ENCODE measurements at regions not wholly inside any gene's neighbourhood (a gene's known extent, or its start where the extent isn't known, plus 50 kb on each side); places are given as distances from the start of the nearest gene placed in this dataset.
A peak's percentile ranks its signal among the peaks of the same experiment; 100 is the strongest.

DNA sequence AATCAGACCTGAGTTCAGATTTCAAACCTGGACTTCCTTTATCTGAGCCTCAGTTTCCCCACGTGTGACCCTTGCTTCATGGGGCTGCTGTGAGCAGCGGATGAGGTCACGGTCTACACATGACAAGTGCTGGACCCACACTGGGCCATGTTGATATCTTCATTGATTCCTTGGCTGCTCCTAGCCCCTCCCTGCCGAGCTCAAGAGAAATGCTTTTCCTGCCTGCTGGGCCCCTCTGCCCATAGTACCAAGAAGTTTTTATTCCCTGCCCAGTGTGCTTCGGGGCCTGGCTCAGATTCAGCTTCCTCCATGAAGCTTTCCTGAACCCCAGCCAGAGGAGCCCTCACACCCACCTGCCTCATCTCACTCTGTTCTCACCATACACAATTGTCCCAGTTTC lies 181.6 kb downstream of the PTPRU start:
- no peak overlapping the region for H3K4me3 ChIP-seq (ENCODE audit: insufficient read depth, low read depth, low read length)
- H3K9me3 ChIP-seq (ENCODE audit: insufficient read depth, low read depth, low read length), result no peaks in the 10 kb centered on the region
- H3K4me1 Mint-ChIP-seq (ENCODE audit: low read depth, unreplicated experiment), result no peaks in the 10 kb centered on the region
- no peak overlapping the region for H3K4me3 Mint-ChIP-seq (ENCODE audit: unreplicated experiment)
- H4K20me1 ChIP-seq (ENCODE audit: insufficient read depth, low read length), result no peaks in the 10 kb centered on the region
- peaks cover 48% of the 10 kb centered on the region for H3K27me3 Mint-ChIP-seq (ENCODE audit: low read depth, unreplicated experiment)
- DNase-seq (ENCODE audit: low read depth) (no peak), FAIRE-seq (no peak)
- H3K27me3 ChIP-seq (ENCODE audit: insufficient read depth, low read length), result peaks cover 2% of the 10 kb centered on the region
- H3K4me1 ChIP-seq (ENCODE audit: insufficient read depth, low read length), result no peaks in the 10 kb centered on the region
- TF ChIP-seq, protein P1, sequence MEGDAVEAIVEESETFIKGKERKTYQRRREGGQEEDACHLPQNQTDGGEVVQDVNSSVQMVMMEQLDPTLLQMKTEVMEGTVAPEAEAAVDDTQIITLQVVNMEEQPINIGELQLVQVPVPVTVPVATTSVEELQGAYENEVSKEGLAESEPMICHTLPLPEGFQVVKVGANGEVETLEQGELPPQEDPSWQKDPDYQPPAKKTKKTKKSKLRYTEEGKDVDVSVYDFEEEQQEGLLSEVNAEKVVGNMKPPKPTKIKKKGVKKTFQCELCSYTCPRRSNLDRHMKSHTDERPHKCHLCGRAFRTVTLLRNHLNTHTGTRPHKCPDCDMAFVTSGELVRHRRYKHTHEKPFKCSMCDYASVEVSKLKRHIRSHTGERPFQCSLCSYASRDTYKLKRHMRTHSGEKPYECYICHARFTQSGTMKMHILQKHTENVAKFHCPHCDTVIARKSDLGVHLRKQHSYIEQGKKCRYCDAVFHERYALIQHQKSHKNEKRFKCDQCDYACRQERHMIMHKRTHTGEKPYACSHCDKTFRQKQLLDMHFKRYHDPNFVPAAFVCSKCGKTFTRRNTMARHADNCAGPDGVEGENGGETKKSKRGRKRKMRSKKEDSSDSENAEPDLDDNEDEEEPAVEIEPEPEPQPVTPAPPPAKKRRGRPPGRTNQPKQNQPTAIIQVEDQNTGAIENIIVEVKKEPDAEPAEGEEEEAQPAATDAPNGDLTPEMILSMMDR (IDR thresholded peaks at IDR 0.05; ENCODE audit: insufficient read depth, low read depth, low read length), result no peak
- no peak for TF ChIP-seq EZH2 (IDR thresholded peaks at IDR 0.05; ENCODE audit: insufficient read depth, low read length)
- no peak overlapping the region for H3K9ac ChIP-seq (ENCODE audit: low read length)
- H3K27ac ChIP-seq (ENCODE audit: low read depth, low read length), result no peak overlapping the region
- H3K9me3 Mint-ChIP-seq (ENCODE audit: unreplicated experiment), result peaks cover 3% of the 10 kb centered on the region
- H2AFZ ChIP-seq (ENCODE audit: low read depth, low read length), result no peak overlapping the region
- no peak overlapping the region for H3K27ac Mint-ChIP-seq (ENCODE audit: unreplicated experiment)
- H3K4me2 ChIP-seq (ENCODE audit: low read length), result no peak overlapping the region
- no peaks in the 10 kb centered on the region for H3K79me2 ChIP-seq (ENCODE audit: insufficient read depth, low read length)
- no peaks in the 10 kb centered on the region for H3K36me3 Mint-ChIP-seq (ENCODE audit: low read depth, unreplicated experiment)
- H3K36me3 ChIP-seq (ENCODE audit: insufficient read depth, low read length), result no peaks in the 10 kb centered on the region

DNA sequence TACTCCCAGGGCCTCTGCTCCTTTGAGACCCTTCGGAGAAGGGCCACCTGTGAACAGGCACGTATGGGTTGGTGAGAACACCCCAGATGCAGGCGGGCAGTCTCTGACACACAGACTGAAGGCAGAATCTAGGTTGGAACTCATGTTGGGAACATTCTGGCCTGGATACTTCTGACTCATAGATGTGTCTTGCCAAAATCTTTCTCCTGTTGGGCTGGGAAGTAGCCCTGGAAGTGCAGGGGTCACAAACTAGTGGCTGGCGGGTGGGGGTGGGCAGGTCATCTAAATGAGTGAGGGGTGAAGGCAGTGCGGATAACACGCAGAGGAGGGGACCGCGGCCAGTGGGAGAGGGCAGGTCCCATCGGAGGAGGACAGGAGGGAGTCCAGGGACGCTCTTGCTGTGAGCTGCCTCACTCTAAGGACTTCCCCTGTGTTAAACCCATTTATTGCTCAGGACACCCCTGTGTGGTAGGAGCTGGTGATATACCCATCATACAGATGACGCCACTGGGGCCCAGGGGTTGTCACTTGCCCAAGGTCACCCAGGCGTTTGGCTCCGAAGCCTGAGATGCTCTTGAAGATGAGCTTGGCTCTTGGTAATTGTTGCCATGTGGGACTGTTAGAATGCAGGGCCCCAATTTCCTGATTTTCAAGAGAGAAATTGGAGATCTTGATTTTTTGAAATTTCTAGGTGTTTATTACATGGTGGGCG lies 181.0 kb downstream of the PTPRU start:
- H3K27me3 Mint-ChIP-seq (ENCODE audit: low read depth, unreplicated experiment), result peaks cover 50% of the 10 kb centered on the region
- Histone ChIP-seq H2AFZ (ENCODE audit: low read depth, low read length) (no peak overlapping the region), H3K36me3 (ENCODE audit: insufficient read depth, low read length) (no peaks in the 10 kb centered on the region), H3K9me3 (ENCODE audit: insufficient read depth, low read depth, low read length) (no peaks in the 10 kb centered on the region), H3K27me3 (ENCODE audit: insufficient read depth, low read length) (peaks cover 2% of the 10 kb centered on the region), H3K4me3 (ENCODE audit: insufficient read depth, low read depth, low read length) (no peak overlapping the region), H3K9ac (ENCODE audit: low read length) (no peak overlapping the region), H3K4me2 (ENCODE audit: low read length) (no peak overlapping the region), H3K27ac (ENCODE audit: low read depth, low read length) (no peak overlapping the region), H3K4me1 (ENCODE audit: insufficient read depth, low read length) (no peaks in the 10 kb centered on the region), H3K79me2 (ENCODE audit: insufficient read depth, low read length) (no peaks in the 10 kb centered on the region), H4K20me1 (ENCODE audit: insufficient read depth, low read length) (no peaks in the 10 kb centered on the region)
- H3K4me3 Mint-ChIP-seq (ENCODE audit: unreplicated experiment), result no peak overlapping the region
- no peak overlapping the region for H3K27ac Mint-ChIP-seq (ENCODE audit: unreplicated experiment)
- H3K4me1 Mint-ChIP-seq (ENCODE audit: low read depth, unreplicated experiment), result no peaks in the 10 kb centered on the region
- DNase-seq (ENCODE audit: low read depth) (peak; percentile 58), FAIRE-seq (no peak)
- H3K9me3 Mint-ChIP-seq (ENCODE audit: unreplicated experiment), result peaks cover 3% of the 10 kb centered on the region
- TF ChIP-seq EZH2 (IDR thresholded peaks at IDR 0.05; ENCODE audit: insufficient read depth, low read length), result no peak
- TF ChIP-seq, protein P1 (IDR thresholded peaks at IDR 0.05; ENCODE audit: insufficient read depth, low read depth, low read length), result no peak
- H3K36me3 Mint-ChIP-seq (ENCODE audit: low read depth, unreplicated experiment), result no peaks in the 10 kb centered on the region
